Fibroblast of villous mesenchyme (primary cell): ENCODE measurements at regions not wholly inside any gene's neighbourhood (a gene's known extent, or its start where the extent isn't known, plus 50 kb on each side); places are given as distances from the start of the nearest gene placed in this dataset.
"Not testable (repeated sequence)": the region's sequence is repeated elsewhere in the genome, so short reads cannot be mapped to it uniquely, and the experiment has no call there.

Source experiments
- DNase-seq: peaks from one replicate; pipeline ENCODE4 v3.0.0-alpha.2; 2010; ENCODE audit warnings: low read depth
- H3K4me3 ChIP-seq: 2 replicates; pipeline ENCODE4 v1.5.1; 2011; ENCODE audit warnings: low read depth, mild to moderate bottlenecking, low read length
- CTCF ChIP-seq: IDR thresholded peaks from 2 replicates; pipeline ENCODE4 v1.5.1; 2012; ENCODE audit warnings: low read depth, mild to moderate bottlenecking, low read length; ENCODE audit not compliant: insufficient read depth

GRCh38 chr6:134397676-134398075 lies 79.8 kb upstream of the SGK1 start:
- no peak overlapping the region for H3K4me3 ChIP-seq
- TF ChIP-seq CTCF, result no peak
- DNase-seq, result no peak

GRCh38 chr6:134394905-134395304 lies 77.0 kb upstream of the SGK1 start:
- no peak for TF ChIP-seq CTCF
- no peak overlapping the region for H3K4me3 ChIP-seq
- no peak for DNase-seq

- TF ChIP-seq CTCF, result no peak
- no peak overlapping the region for H3K4me3 ChIP-seq
- DNase-seq, result no peak
These were observed 76.3 kb upstream of the SGK1 start for GRCh38 chr6:134394208-134394607.

GRCh38 chr6:134391205-134391604 lies 73.3 kb upstream of the SGK1 start:
- no peak overlapping the region for H3K4me3 ChIP-seq
- TF ChIP-seq CTCF, result no peak
- DNase-seq, result no peak

GRCh38 chr6:134389658-134390057 lies 71.7 kb upstream of the SGK1 start:
- no peak overlapping the region for H3K4me3 ChIP-seq
- DNase-seq, result no peak
- TF ChIP-seq CTCF, result no peak

GRCh38 chr6:134389129-134389528 lies 71.2 kb upstream of the SGK1 start:
- no peak for TF ChIP-seq CTCF
- no peak for DNase-seq
- H3K4me3 ChIP-seq, result no peak overlapping the region

- not testable (repeated sequence) for DNase-seq
These were observed 68.6 kb upstream of the SGK1 start for GRCh38 chr6:134386482-134386881.

More at GRCh38 chr6:134386482-134386881, 68.6 kb upstream of the SGK1 start:
- H3K4me3 ChIP-seq, result not testable (repeated sequence)
